ENCODE measurements at regions not wholly inside any gene's neighbourhood (a gene's known extent, or its start where the extent isn't known, plus 50 kb on each side); places are given as distances from the start of the nearest gene placed in this dataset.
A peak's percentile ranks its signal among the peaks of the same experiment; 100 is the strongest.
"Not testable (repeated sequence)": the region's sequence is repeated elsewhere in the genome, so short reads cannot be mapped to it uniquely, and the experiment has no call there.

GRCh38 chr5:17896605-17897004 is 262.3 kb downstream of the TAF11L14 start:
- peak; percentile 57 for DNase-seq

GRCh38 chr5:17897776-17898175 is 263.5 kb downstream of the TAF11L14 start:
- DNase-seq = no peak

GRCh38 chr5:17898766-17899165 is 264.5 kb downstream of the TAF11L14 start:
- DNase-seq = no peak

- DNase-seq = peak; percentile 11
These were observed 272.8 kb downstream of the TAF11L14 start for GRCh38 chr5:17907094-17907493.

- peak; percentile 36 for DNase-seq
These were observed 276.1 kb downstream of the TAF11L14 start for GRCh38 chr5:17910318-17910717.

GRCh38 chr5:17912794-17913193 is 278.5 kb downstream of the TAF11L14 start:
- no peak for DNase-seq

- no peak for DNase-seq
These were observed 282.2 kb downstream of the TAF11L14 start for GRCh38 chr5:17916446-17916845.

- DNase-seq = no peak
These were observed 283.2 kb downstream of the TAF11L14 start for GRCh38 chr5:17917465-17917864.

- peak; percentile 43 for DNase-seq
These were observed 284.3 kb downstream of the TAF11L14 start for GRCh38 chr5:17918373-17919104.

GRCh38 chr5:17925276-17925675 is 291.0 kb downstream of the TAF11L14 start:
- DNase-seq = no peak

GRCh38 chr5:17928581-17928981 is 294.3 kb downstream of the TAF11L14 start:
- DNase-seq = peak; percentile 49

- no peak for DNase-seq
These were observed 294.9 kb downstream of the TAF11L14 start for GRCh38 chr5:17929171-17929570.

GRCh38 chr5:17930346-17930745 is 296.1 kb downstream of the TAF11L14 start:
- DNase-seq = no peak

GRCh38 chr5:17944046-17944445 is 309.8 kb downstream of the TAF11L14 start:
- no peak for DNase-seq

GRCh38 chr5:17947029-17947428 is 312.8 kb downstream of the TAF11L14 start:
- no peak for DNase-seq

- no peak for DNase-seq
These were observed 317.3 kb downstream of the TAF11L14 start for GRCh38 chr5:17951392-17952169.

- no peak for DNase-seq
These were observed 318.0 kb downstream of the TAF11L14 start for GRCh38 chr5:17952231-17952630.

GRCh38 chr5:17964067-17964466 is 329.8 kb downstream of the TAF11L14 start:
- DNase-seq = peak; percentile 1

- DNase-seq = no peak
These were observed 332.6 kb downstream of the TAF11L14 start for GRCh38 chr5:17966640-17967402.

GRCh38 chr5:17976404-17976803 is 342.1 kb downstream of the TAF11L14 start:
- no peak for DNase-seq

GRCh38 chr5:17978954-17979353 is 344.7 kb downstream of the TAF11L14 start:
- DNase-seq = no peak

- DNase-seq = not testable (repeated sequence)
These were observed 348.4 kb downstream of the TAF11L14 start for GRCh38 chr5:17982626-17983025.

- DNase-seq = no peak
These were observed 354.8 kb downstream of the TAF11L14 start for GRCh38 chr5:17989036-17989435.

All from fibroblast of upper back skin (primary cell).